H1 (cell line): ENCODE measurements at regions not wholly inside any gene's neighbourhood (a gene's known extent, or its start where the extent isn't known, plus 50 kb on each side); places are given as distances from the start of the nearest gene placed in this dataset.
A peak's percentile ranks its signal among the peaks of the same experiment; 100 is the strongest.

Experiments
- CTCF ChIA-PET: fragments of 300-600 bp; sonication (Branson Sonifier 250); formaldehyde crosslinking; loops from one replicate; lab custom pipeline; 2021; ENCODE audit not compliant: partially characterized antibody; lab: Charles Lee
- POLR2A ChIA-PET: fragments of 300-600 bp; sonication (Branson Sonifier 250); formaldehyde crosslinking; loops from one replicate; lab custom pipeline; 2021; ENCODE audit warnings: inconsistent platforms; ENCODE audit not compliant: partially characterized antibody; lab: Charles Lee
- DNase-seq, 2 experiments: peaks; one replicate each; pipeline versions ENCODE4 v3.0.0 to v3.0.0-alpha.2; 2010 to 2022; ENCODE audit warnings: low spot score in 2 of 2, low read depth in 1 of 2, mixed read lengths in 1 of 2
- FAIRE-seq: peaks from 2 replicates; lab custom pipeline; 2011; peaks lifted over from hg19 to GRCh38; lab: Jason Lieb, UNC
- H2AFZ ChIP-seq: 2 replicates; pipeline ENCODE4 v1.8.1; 2012; ENCODE audit warnings: low read length, inconsistent platforms
- H2AK5ac ChIP-seq: 2 replicates; pipeline ENCODE4 v1.6.1; 2013; ENCODE audit warnings: low read depth, low read length
- H2BK120ac ChIP-seq: replicated peaks from 2 replicates; pipeline ENCODE3; 2013; ENCODE audit warnings: low read depth, low read length, inconsistent platforms
- H2BK12ac ChIP-seq: 2 replicates; pipeline ENCODE4 v1.6.1; 2013; ENCODE audit warnings: low read depth, low read length
- H2BK15ac ChIP-seq: 2 replicates; pipeline ENCODE4 v1.6.1; 2013; ENCODE audit warnings: low read length
- H2BK20ac ChIP-seq: 2 replicates; pipeline ENCODE4 v1.6.1; 2013; ENCODE audit warnings: low read length
- H2BK5ac ChIP-seq: 2 replicates; pipeline ENCODE4 v1.6.1; 2013; ENCODE audit warnings: low read depth, low read length
- H3K14ac ChIP-seq: 2 replicates; pipeline ENCODE4 v1.6.1; 2013; ENCODE audit warnings: inconsistent platforms; ENCODE audit not compliant: insufficient read length
- H3K18ac ChIP-seq: 2 replicates; pipeline ENCODE4 v1.6.1; 2013; ENCODE audit warnings: low read length; ENCODE audit errors: extremely low read depth
- H3K23ac ChIP-seq: 2 replicates; pipeline ENCODE4 v1.6.1; 2013; ENCODE audit warnings: inconsistent platforms; ENCODE audit not compliant: insufficient read length
- H3K23me2 ChIP-seq: 2 replicates; pipeline ENCODE4 v1.6.1; 2013; ENCODE audit warnings: low read depth, low read length
- H3K27ac ChIP-seq: 2 replicates; pipeline ENCODE4 v1.6.1; 2011; ENCODE audit warnings: low read depth, low read length, inconsistent platforms
- H3K27me3 ChIP-seq, 4 experiments: replicated peaks in 1 of 4; 1 replicate in 1 of 4; 2 replicates in 3 of 4; pipeline versions ENCODE4 v1.6.1 to v1.8.1; 2011 to 2013; ENCODE audit warnings: low read length in 3 of 4, mild to moderate bottlenecking in 3 of 4, inconsistent platforms in 2 of 4, mixed read lengths in 2 of 4, moderate library complexity in 1 of 4; ENCODE audit not compliant: control insufficient read depth in 3 of 4, insufficient read depth in 3 of 4; ENCODE audit errors: extremely low read depth in 1 of 4
- H3K36me3 ChIP-seq, 4 experiments: 2 replicates each; pipeline versions ENCODE4 v1.6.1 to v1.8.1; 2011 to 2013; ENCODE audit warnings: mild to moderate bottlenecking in 4 of 4, low read length in 3 of 4, moderate library complexity in 2 of 4, control low read depth in 1 of 4, inconsistent platforms in 1 of 4; ENCODE audit not compliant: insufficient read depth in 4 of 4, control insufficient read depth in 2 of 4
- H3K4ac ChIP-seq: replicated peaks from 2 replicates; pipeline ENCODE3; 2013; ENCODE audit warnings: low read length, low read depth, mixed read lengths, inconsistent platforms; ENCODE audit not compliant: insufficient read length
- H3K4me1 ChIP-seq, 4 experiments: replicated peaks in 1 of 4; 1 replicate in 1 of 4; 2 replicates in 3 of 4; pipeline versions ENCODE4 v1.6.1 to v1.8.1; 2011 to 2013; ENCODE audit warnings: low read length in 3 of 4, inconsistent platforms in 2 of 4, mixed read lengths in 1 of 4; ENCODE audit not compliant: insufficient read depth in 4 of 4, control insufficient read depth in 3 of 4
- H3K4me2 ChIP-seq, 2 experiments: 2 replicates each; pipeline versions ENCODE4 v1.6.1 to v1.8.1; 2011 to 2013; ENCODE audit warnings: low read depth in 2 of 2, low read length in 2 of 2, control low read depth in 1 of 2, inconsistent platforms in 1 of 2, mild to moderate bottlenecking in 1 of 2; ENCODE audit not compliant: insufficient read depth in 1 of 2
- H3K4me3 ChIP-seq, 4 experiments: fragments of 200-600, 300-600 bp in 1 of 4; sonication (generic), shearing (Covaris generic), sonication (Bioruptor Twin) in 1 of 4; 2 replicates each; pipeline versions ENCODE4 v1.5.1 to v1.8.1; 2011 to 2016; ENCODE audit warnings: low read length in 4 of 4, low read depth in 3 of 4, control low read depth in 2 of 4, inconsistent platforms in 2 of 4, mild to moderate bottlenecking in 2 of 4, mixed read lengths in 1 of 4, moderate library complexity in 1 of 4; ENCODE audit not compliant: insufficient read depth in 2 of 4; ENCODE audit errors: extremely low read depth in 1 of 4
- H3K56ac ChIP-seq: replicated peaks from 2 replicates; pipeline ENCODE3; 2013; ENCODE audit warnings: low read depth, mild to moderate bottlenecking, mixed read lengths, low read length, inconsistent platforms; ENCODE audit not compliant: insufficient read length
- H3K79me1 ChIP-seq: 2 replicates; pipeline ENCODE4 v1.6.1; 2013; ENCODE audit warnings: low read depth, low read length, control low read depth
- H3K79me2 ChIP-seq, 2 experiments: 2 replicates each; pipeline versions ENCODE4 v1.6.1 to v1.8.1; 2012 to 2013; ENCODE audit warnings: low read length in 2 of 2, mild to moderate bottlenecking in 2 of 2, inconsistent platforms in 1 of 2; ENCODE audit not compliant: insufficient read depth in 2 of 2, control insufficient read depth in 1 of 2
- H3K9ac ChIP-seq, 4 experiments: replicated peaks in 1 of 4; 1 replicate in 1 of 4; 2 replicates in 3 of 4; pipeline versions ENCODE4 v1.6.1 to v1.8.1; 2011 to 2013; ENCODE audit warnings: low read depth in 3 of 4, low read length in 3 of 4, control low read depth in 2 of 4, mild to moderate bottlenecking in 2 of 4, moderate library complexity in 2 of 4, inconsistent platforms in 1 of 4; ENCODE audit errors: extremely low read depth in 1 of 4
- H3K9me3 ChIP-seq, 2 experiments: 2 replicates each; pipeline versions ENCODE4 v1.6.1 to v1.8.1; 2012 to 2013; ENCODE audit warnings: mild to moderate bottlenecking in 2 of 2, moderate library complexity in 2 of 2, control low read depth in 1 of 2, inconsistent platforms in 1 of 2, low read depth in 1 of 2, low read length in 1 of 2, mixed read lengths in 1 of 2; ENCODE audit not compliant: insufficient read depth in 2 of 2
- H4K20me1 ChIP-seq, 2 experiments: replicated peaks in 1 of 2; 2 replicates each; pipeline versions ENCODE3 to v1.8.1; 2011 to 2013; ENCODE audit warnings: inconsistent platforms in 2 of 2, low read length in 2 of 2, mild to moderate bottlenecking in 1 of 2; ENCODE audit not compliant: insufficient read depth in 2 of 2, control insufficient read depth in 1 of 2
- H4K5ac ChIP-seq: 2 replicates; pipeline ENCODE4 v1.6.1; 2013; ENCODE audit warnings: low read length, low read depth, mixed read lengths, inconsistent platforms; ENCODE audit not compliant: insufficient read length
- H4K8ac ChIP-seq: 2 replicates; pipeline ENCODE4 v1.8.0; 2013; ENCODE audit warnings: mild to moderate bottlenecking, moderate library complexity, low read length, inconsistent platforms; ENCODE audit not compliant: insufficient read depth; ENCODE audit errors: extremely low read depth
- H4K91ac ChIP-seq: replicated peaks from 2 replicates; pipeline ENCODE3; 2013; ENCODE audit warnings: low read length, mixed read lengths, inconsistent platforms; ENCODE audit not compliant: insufficient read length
- JUN ChIP-seq: IDR thresholded peaks from 2 replicates; pipeline ENCODE4 v1.6.1; 2011; ENCODE audit warnings: low read depth, mild to moderate bottlenecking, improper control_type of control experiment, low read length
- RBBP5 ChIP-seq: IDR thresholded peaks from 2 replicates; pipeline ENCODE4 v1.7.1; 2012; ENCODE audit warnings: low read depth, mild to moderate bottlenecking, inconsistent platforms, low read length, moderate library complexity, borderline replicate concordance
- SIRT6 ChIP-seq: IDR thresholded peaks from one replicate; pipeline ENCODE4 v1.7.1; 2012; ENCODE audit warnings: low read length, inconsistent platforms
- SP1 ChIP-seq: IDR thresholded peaks from 2 replicates; pipeline ENCODE4 v1.6.1; 2011; ENCODE audit warnings: low read depth, low read length
- TBP ChIP-seq: IDR thresholded peaks from 2 replicates; pipeline ENCODE4 v1.6.1; 2011; ENCODE audit warnings: low read depth, low read length, improper control_type of control experiment
- WGBS, 2 experiments: shearing (Covaris generic) in 1 of 2; methylation state at CpG; one replicate each; pipeline versions ENCODE4 v1.1.6 to v1.1.7; 2013 to 2015; ENCODE audit warnings: low lambda C conversion rate in 2 of 2, mixed read lengths in 2 of 2, inconsistent platforms in 1 of 2, low coverage in 1 of 2, missing lambda C conversion rate in 1 of 2; ENCODE audit not compliant: insufficient replicate concordance in 2 of 2, insufficient coverage in 1 of 2, insufficient read length in 1 of 2; ENCODE audit errors: extremely low coverage in 1 of 2, missing lambda C conversion rate in 1 of 2; 5-methylcytosine and 5-hydroxymethylcytosine counted together
- TF ChIP-seq, protein P1 (sequence below): IDR thresholded peaks from 2 replicates; pipeline ENCODE4 v1.6.1; 2012; ENCODE audit warnings: inconsistent platforms

DNA sequence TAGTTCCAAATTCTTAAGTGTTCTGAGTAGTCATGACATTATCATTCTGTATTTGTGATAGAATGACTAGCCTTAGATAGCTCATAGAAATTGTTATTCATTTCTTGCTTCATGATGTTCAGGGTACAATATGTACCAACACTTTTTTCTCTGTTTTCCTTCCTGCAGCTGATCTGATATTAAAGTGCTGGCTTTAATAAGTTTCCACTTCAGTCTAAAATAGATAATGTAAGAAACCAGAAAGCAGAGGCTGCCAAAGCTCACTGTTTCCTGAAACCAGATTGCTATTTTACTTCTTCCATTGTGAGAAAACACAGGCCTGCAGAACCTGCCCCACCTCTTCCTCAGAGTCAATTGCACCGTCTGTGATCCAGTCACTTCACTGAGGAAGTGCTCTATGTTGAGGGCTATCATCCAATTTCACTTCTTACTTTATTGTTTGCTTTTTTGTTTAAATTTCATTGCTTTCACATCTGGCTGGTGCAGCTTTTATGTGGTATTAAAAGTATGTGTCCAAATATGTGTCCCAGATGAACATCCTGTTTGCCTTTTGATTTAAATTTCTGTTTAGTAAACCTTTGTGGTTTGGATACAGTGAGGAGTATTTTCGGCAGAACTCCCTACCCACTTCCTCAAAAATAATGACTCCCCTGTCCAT is 652.1 kb downstream of the ANKRD50 start:
- H3K23ac ChIP-seq, result no peak overlapping the region
- no peak overlapping the region for H4K8ac ChIP-seq
- H4K5ac ChIP-seq, result no peak overlapping the region
- H3K9ac ChIP-seq, result no peak overlapping the region
- no peak overlapping the region for H3K4me3 ChIP-seq
- H3K4ac ChIP-seq, result no peak overlapping the region
- no peak overlapping the region for H2BK12ac ChIP-seq
- H2BK5ac ChIP-seq, result no peak overlapping the region
- no peak overlapping the region for H3K4me2 ChIP-seq
- no peak overlapping the region for H2BK15ac ChIP-seq
- H3K56ac ChIP-seq, result no peak overlapping the region
- H3K9me3 ChIP-seq, result 0 out of 4 replicates have a peak, but pooled peaks cover 0 to 2% of the 10 kb centered on the region in 2 experiments
- H3K79me1 ChIP-seq, result no peaks in the 10 kb centered on the region
- FAIRE-seq (no peak), DNase-seq (no peak)
- H4K91ac ChIP-seq, result no peak overlapping the region
- H3K27me3 ChIP-seq, result no peaks in the 10 kb centered on the region
- no peaks in the 10 kb centered on the region for H3K79me2 ChIP-seq
- peak overlapping the region; percentile 49; the same call in 1 of the 2 replicates for H2AFZ ChIP-seq
- H3K18ac ChIP-seq, result no peak overlapping the region
- no peaks in the 10 kb centered on the region for H3K23me2 ChIP-seq
- CTCF ChIA-PET, result interaction anchor here (1.6 kb wide), 1 partner anchor 32 kb away, joined by 5 read pairs; no protein-coding TSS in a partner anchor
- H4K20me1 ChIP-seq, result no peaks in the 10 kb centered on the region
- WGBS, 2 experiments, result 88% methylated on average over 2 of the region's 2 CpGs; no CpG with 5 or more reads in 1 of the 2 experiments
- no peak overlapping the region for H3K14ac ChIP-seq
- H3K27ac ChIP-seq, result no peak overlapping the region
- peaks cover 0 to 2% (median 0%) of the 10 kb centered on the region in 4 experiments; a peak in 1 of 7 replicates for H3K4me1 ChIP-seq
- POLR2A ChIA-PET, result no interaction called here
- H3K36me3 ChIP-seq, result no peaks in the 10 kb centered on the region
- H2AK5ac ChIP-seq, result no peak overlapping the region
- H2BK120ac ChIP-seq, result no peak overlapping the region
- H2BK20ac ChIP-seq, result no peak overlapping the region
- no peak for TF ChIP-seq SIRT6
- TF ChIP-seq, protein P1, sequence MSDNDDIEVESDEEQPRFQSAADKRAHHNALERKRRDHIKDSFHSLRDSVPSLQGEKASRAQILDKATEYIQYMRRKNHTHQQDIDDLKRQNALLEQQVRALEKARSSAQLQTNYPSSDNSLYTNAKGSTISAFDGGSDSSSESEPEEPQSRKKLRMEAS, result no peak
- no peak for TF ChIP-seq RBBP5
- no peak for TF ChIP-seq JUN
- TF ChIP-seq SP1, result no peak
- no peak for TF ChIP-seq TBP
